ENCODE measurements at regions not wholly inside any gene's neighbourhood (a gene's known extent, or its start where the extent isn't known, plus 50 kb on each side); places are given as distances from the start of the nearest gene placed in this dataset.

GRCh38 chr1:4146101-4146500, 246.0 kb upstream of the C1orf174 start:
- CTCF ChIA-PET: no interaction called here
- no TSS peak for BruUV-seq (replicated peaks)
- H3K9me3 Mint-ChIP-seq (ENCODE audit: unreplicated experiment): peaks cover 8% of the 10 kb centered on the region
- intact Hi-C loops (cut with micrococcal nuclease): no loop called here
- POLR2A ChIA-PET: no interaction called here
- H3K4me1 Mint-ChIP-seq (ENCODE audit: insufficient read depth, unreplicated experiment): no peaks in the 10 kb centered on the region
- H3K36me3 Mint-ChIP-seq (ENCODE audit: insufficient read depth, unreplicated experiment): no peaks in the 10 kb centered on the region
- TF ChIP-seq CTCF (IDR thresholded peaks at IDR 0.05; ENCODE audit: unreplicated experiment): no peak
- H3K27ac Mint-ChIP-seq (ENCODE audit: low read depth, unreplicated experiment): no peak overlapping the region
- DNase-seq (ENCODE audit: unreplicated experiment): no peak
- H3K4me3 Mint-ChIP-seq (ENCODE audit: unreplicated experiment): no peak overlapping the region
- no peaks in the 10 kb centered on the region for H3K27me3 Mint-ChIP-seq (ENCODE audit: insufficient read depth, unreplicated experiment)

DNA sequence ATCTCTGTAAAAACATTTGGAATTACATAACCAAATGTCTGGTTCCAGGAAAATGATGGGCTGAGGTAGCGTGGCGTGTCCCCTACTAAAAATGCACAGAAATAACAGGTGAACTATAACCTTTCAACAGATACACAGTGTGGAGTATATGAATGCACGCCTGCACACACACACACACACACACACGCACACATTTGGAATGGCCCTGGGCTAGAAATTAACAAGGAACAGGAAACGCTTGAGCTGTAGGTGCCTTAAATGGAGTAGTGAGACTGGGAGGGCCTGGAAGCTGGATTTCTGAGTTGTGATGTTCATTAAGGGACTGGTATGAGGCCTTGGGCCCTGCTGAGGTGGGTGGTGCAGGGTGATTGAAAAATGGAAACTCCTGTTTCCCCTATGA, 246.5 kb upstream of the C1orf174 start:
- Mint-ChIP-seq H3K27me3 (ENCODE audit: insufficient read depth, unreplicated experiment) (no peaks in the 10 kb centered on the region), H3K36me3 (ENCODE audit: insufficient read depth, unreplicated experiment) (no peaks in the 10 kb centered on the region), H3K4me1 (ENCODE audit: insufficient read depth, unreplicated experiment) (no peaks in the 10 kb centered on the region), H3K27ac (ENCODE audit: low read depth, unreplicated experiment) (no peak overlapping the region), H3K9me3 (ENCODE audit: unreplicated experiment) (peaks cover 8% of the 10 kb centered on the region), H3K4me3 (ENCODE audit: unreplicated experiment) (no peak overlapping the region)
- BruUV-seq (replicated peaks): no TSS peak
- CTCF ChIA-PET: no interaction called here
- no peak for DNase-seq (ENCODE audit: unreplicated experiment)
- TF ChIP-seq CTCF (IDR thresholded peaks at IDR 0.05; ENCODE audit: unreplicated experiment): no peak
- intact Hi-C loops (cut with micrococcal nuclease): no loop called here
- POLR2A ChIA-PET: no interaction called here

- DNase-seq (ENCODE audit: unreplicated experiment): no peak
- no peaks in the 10 kb centered on the region for H3K36me3 Mint-ChIP-seq (ENCODE audit: insufficient read depth, unreplicated experiment)
- no peaks in the 10 kb centered on the region for H3K27me3 Mint-ChIP-seq (ENCODE audit: insufficient read depth, unreplicated experiment)
- CTCF ChIA-PET: no interaction called here
- POLR2A ChIA-PET: no interaction called here
- no TSS peak for BruUV-seq (replicated peaks)
- no peak overlapping the region for H3K4me3 Mint-ChIP-seq (ENCODE audit: unreplicated experiment)
- peaks cover 8% of the 10 kb centered on the region for H3K9me3 Mint-ChIP-seq (ENCODE audit: unreplicated experiment)
- intact Hi-C loops (cut with micrococcal nuclease): no loop called here
- H3K27ac Mint-ChIP-seq (ENCODE audit: low read depth, unreplicated experiment): no peak overlapping the region
- no peaks in the 10 kb centered on the region for H3K4me1 Mint-ChIP-seq (ENCODE audit: insufficient read depth, unreplicated experiment)
- TF ChIP-seq CTCF (IDR thresholded peaks at IDR 0.05; ENCODE audit: unreplicated experiment): no peak
Measured at GRCh38 chr1:4147509-4147908, 247.4 kb upstream of the C1orf174 start.

DNA sequence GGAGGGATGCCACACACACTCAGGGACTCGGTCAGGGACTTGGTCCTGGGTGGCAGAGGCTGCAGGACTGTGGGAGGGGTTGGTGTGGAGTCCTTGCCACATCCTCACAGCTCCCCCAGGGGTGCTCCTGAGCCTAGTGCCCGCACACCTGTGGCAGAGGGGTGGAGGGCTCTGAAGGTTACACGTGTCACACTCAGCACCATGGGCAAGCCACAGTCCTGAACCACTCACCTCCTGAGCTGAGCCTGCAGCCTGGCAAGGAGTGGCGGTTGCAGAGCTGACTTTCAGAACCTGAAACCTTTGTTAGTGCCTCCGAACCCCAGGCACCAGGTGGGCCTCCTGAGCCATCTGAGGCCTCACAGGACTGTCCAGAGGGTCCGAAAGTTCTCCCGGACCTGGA, 249.2 kb upstream of the C1orf174 start:
- no peaks in the 10 kb centered on the region for H3K36me3 Mint-ChIP-seq (ENCODE audit: insufficient read depth, unreplicated experiment)
- no peaks in the 10 kb centered on the region for H3K27me3 Mint-ChIP-seq (ENCODE audit: insufficient read depth, unreplicated experiment)
- POLR2A ChIA-PET: interaction anchor here (0.7 kb wide), 1 partner anchor 197 kb away, joined by 3 read pairs; no protein-coding TSS in a partner anchor
- CTCF ChIA-PET: no interaction called here
- H3K4me3 Mint-ChIP-seq (ENCODE audit: unreplicated experiment): no peak overlapping the region
- H3K9me3 Mint-ChIP-seq (ENCODE audit: unreplicated experiment): peaks cover 16% of the 10 kb centered on the region
- TF ChIP-seq CTCF (IDR thresholded peaks at IDR 0.05; ENCODE audit: unreplicated experiment): no peak
- no peak overlapping the region for H3K27ac Mint-ChIP-seq (ENCODE audit: low read depth, unreplicated experiment)
- DNase-seq (ENCODE audit: unreplicated experiment): no peak
- intact Hi-C loops (cut with micrococcal nuclease): no loop called here
- no peaks in the 10 kb centered on the region for H3K4me1 Mint-ChIP-seq (ENCODE audit: insufficient read depth, unreplicated experiment)
- BruUV-seq (replicated peaks): no TSS peak

All from MCF 10A (cell line).